ENCODE measurements at regions not wholly inside any gene's neighbourhood (a gene's known extent, or its start where the extent isn't known, plus 50 kb on each side); places are given as distances from the start of the nearest gene placed in this dataset.

DNA sequence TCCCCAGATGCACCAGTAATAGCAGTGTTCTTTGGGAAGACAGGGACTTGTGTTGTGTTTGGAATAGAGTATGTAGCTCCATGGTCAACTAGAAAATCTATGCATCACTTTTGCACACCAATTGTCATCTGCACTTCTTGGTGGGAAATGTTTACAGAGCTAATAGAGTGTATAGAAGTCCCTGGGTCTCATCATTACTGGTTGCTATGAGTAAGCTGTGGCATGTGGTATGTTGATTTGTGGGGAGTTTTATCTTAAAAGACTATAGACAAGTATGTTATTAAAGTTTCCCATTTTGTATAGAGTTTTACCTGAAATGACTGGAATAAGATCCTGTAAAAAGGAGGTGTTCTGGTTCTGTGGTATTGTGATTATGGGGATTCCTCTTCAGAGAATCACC lies 55.4 kb upstream of the PRSS1 start:
- Histone ChIP-seq H3K9me3 (ENCODE audit: low read depth, low read length, poor library complexity, severe bottlenecking) (no peaks in the 10 kb centered on the region), H3K27me3 (replicated peaks; ENCODE audit: insufficient read depth, low read depth, low read length, poor library complexity) (peaks cover 4% of the 10 kb centered on the region), H3K36me3 (ENCODE audit: insufficient read depth, low read length, poor library complexity, severe bottlenecking) (no peaks in the 10 kb centered on the region), H3K27ac (ENCODE audit: low read depth, low read length, poor library complexity, severe bottlenecking) (no peak overlapping the region), H3K4me1 (ENCODE audit: insufficient read depth, low read length, poor library complexity, severe bottlenecking) (no peaks in the 10 kb centered on the region), H3K4me3 (ENCODE audit: low read depth, low read length, poor library complexity, severe bottlenecking) (no peak overlapping the region)
- DNase-seq (ENCODE audit: low spot score), result no peak
- no TSS peak for BruUV-seq (replicated peaks)
- ChIA-PET POLR2A (ENCODE audit: low non-redundant PET) (no interaction called here), CTCF (no interaction called here)
- intact Hi-C loops (cut with micrococcal nuclease; ENCODE audit: unreplicated experiment), result no loop called here
- TF ChIP-seq EZH2 (IDR thresholded peaks at IDR 0.05; ENCODE audit: borderline replicate concordance, low read depth, low read length, poor library complexity, severe bottlenecking), result no peak
- TF ChIP-seq, protein P1, sequence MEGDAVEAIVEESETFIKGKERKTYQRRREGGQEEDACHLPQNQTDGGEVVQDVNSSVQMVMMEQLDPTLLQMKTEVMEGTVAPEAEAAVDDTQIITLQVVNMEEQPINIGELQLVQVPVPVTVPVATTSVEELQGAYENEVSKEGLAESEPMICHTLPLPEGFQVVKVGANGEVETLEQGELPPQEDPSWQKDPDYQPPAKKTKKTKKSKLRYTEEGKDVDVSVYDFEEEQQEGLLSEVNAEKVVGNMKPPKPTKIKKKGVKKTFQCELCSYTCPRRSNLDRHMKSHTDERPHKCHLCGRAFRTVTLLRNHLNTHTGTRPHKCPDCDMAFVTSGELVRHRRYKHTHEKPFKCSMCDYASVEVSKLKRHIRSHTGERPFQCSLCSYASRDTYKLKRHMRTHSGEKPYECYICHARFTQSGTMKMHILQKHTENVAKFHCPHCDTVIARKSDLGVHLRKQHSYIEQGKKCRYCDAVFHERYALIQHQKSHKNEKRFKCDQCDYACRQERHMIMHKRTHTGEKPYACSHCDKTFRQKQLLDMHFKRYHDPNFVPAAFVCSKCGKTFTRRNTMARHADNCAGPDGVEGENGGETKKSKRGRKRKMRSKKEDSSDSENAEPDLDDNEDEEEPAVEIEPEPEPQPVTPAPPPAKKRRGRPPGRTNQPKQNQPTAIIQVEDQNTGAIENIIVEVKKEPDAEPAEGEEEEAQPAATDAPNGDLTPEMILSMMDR (conservative IDR thresholded peaks at IDR 0.05; ENCODE audit: low read depth, low read length), result no peak

DNA sequence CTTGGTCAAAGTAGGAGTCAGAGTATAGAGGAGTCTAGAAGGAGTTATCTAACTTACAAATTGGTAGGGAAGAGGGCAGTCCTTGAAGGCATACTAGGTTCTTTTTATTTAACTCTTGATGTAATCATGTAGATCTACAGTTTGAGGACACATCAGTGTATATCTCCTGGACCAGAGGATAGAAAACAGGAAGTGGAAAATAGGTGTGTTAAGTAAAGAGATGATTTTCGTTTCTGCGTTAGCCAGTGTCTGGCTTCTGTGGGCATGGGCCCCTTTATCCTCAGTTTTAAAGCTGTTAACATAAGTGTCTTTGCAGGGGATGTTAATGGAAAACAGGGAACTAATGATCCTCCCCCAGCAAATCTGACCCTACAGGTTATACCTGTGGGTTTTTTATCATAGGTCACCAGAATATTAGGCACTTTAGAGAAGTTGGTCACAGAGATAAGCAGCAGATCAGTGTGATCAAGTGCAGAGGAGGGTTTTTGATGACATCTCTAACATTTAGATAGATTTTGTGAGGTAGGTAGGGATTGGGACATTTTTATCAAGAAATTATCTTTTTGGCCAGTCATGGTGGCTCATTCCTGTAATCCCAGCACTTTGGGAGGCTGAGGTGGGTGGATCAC lies 58.6 kb upstream of the PRSS1 start:
- peaks cover 4% of the 10 kb centered on the region for H3K27me3 ChIP-seq (replicated peaks; ENCODE audit: insufficient read depth, low read depth, low read length, poor library complexity)
- no peaks in the 10 kb centered on the region for H3K36me3 ChIP-seq (ENCODE audit: insufficient read depth, low read length, poor library complexity, severe bottlenecking)
- ChIA-PET CTCF (no interaction called here), POLR2A (ENCODE audit: low non-redundant PET) (no interaction called here)
- TF ChIP-seq, protein P1 (conservative IDR thresholded peaks at IDR 0.05; ENCODE audit: low read depth, low read length), result no peak
- TF ChIP-seq EZH2 (IDR thresholded peaks at IDR 0.05; ENCODE audit: borderline replicate concordance, low read depth, low read length, poor library complexity, severe bottlenecking), result no peak
- H3K4me3 ChIP-seq (ENCODE audit: low read depth, low read length, poor library complexity, severe bottlenecking), result no peak overlapping the region
- no TSS peak for BruUV-seq (replicated peaks)
- no peak overlapping the region for H3K27ac ChIP-seq (ENCODE audit: low read depth, low read length, poor library complexity, severe bottlenecking)
- DNase-seq (ENCODE audit: low spot score), result no peak
- H3K9me3 ChIP-seq (ENCODE audit: low read depth, low read length, poor library complexity, severe bottlenecking), result no peaks in the 10 kb centered on the region
- intact Hi-C loops (cut with micrococcal nuclease; ENCODE audit: unreplicated experiment), result no loop called here
- H3K4me1 ChIP-seq (ENCODE audit: insufficient read depth, low read length, poor library complexity, severe bottlenecking), result no peaks in the 10 kb centered on the region

DNA sequence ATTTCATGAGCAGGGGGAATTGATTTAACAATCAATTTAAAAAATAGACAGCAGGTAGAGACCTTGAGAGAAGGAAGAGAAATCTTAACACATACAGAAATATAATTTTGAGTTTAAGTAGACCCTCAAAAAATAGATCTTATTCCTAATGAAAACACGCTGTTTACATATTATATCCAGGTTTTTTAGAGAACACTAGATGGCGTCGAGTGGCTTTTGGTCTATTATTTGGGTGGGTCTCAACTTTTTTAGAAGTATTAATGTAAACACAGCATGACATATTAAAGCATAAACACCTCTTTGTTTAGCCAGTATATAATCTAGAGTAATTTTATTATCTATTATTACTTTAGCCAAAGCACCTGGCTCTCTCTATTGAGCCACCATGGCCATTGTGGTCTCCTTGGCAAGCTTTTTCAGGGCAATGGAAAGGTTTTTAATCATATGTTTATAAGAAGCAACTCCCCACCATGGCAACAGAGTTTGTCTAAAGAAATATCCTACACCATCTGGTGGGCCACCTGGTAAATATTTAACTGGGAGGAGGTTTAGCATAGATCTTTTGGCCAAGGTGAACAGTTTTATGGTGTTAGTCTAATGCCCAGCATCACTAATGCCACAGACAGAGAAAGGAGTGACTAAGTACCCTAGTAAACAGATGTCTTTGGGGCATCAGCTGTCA lies 59.7 kb upstream of the PRSS1 start:
- POLR2A ChIA-PET (ENCODE audit: low non-redundant PET), result no interaction called here
- Histone ChIP-seq H3K9me3 (ENCODE audit: low read depth, low read length, poor library complexity, severe bottlenecking) (no peaks in the 10 kb centered on the region), H3K36me3 (ENCODE audit: insufficient read depth, low read length, poor library complexity, severe bottlenecking) (no peaks in the 10 kb centered on the region), H3K4me1 (ENCODE audit: insufficient read depth, low read length, poor library complexity, severe bottlenecking) (no peaks in the 10 kb centered on the region), H3K27me3 (replicated peaks; ENCODE audit: insufficient read depth, low read depth, low read length, poor library complexity) (peaks cover 4% of the 10 kb centered on the region), H3K4me3 (ENCODE audit: low read depth, low read length, poor library complexity, severe bottlenecking) (no peak overlapping the region), H3K27ac (ENCODE audit: low read depth, low read length, poor library complexity, severe bottlenecking) (no peak overlapping the region)
- no peak for TF ChIP-seq EZH2 (IDR thresholded peaks at IDR 0.05; ENCODE audit: borderline replicate concordance, low read depth, low read length, poor library complexity, severe bottlenecking)
- TF ChIP-seq, protein P1 (conservative IDR thresholded peaks at IDR 0.05; ENCODE audit: low read depth, low read length), result peak; percentile 37; the same call in 1 of the 2 replicates
- DNase-seq (ENCODE audit: low spot score), result no peak
- no TSS peak for BruUV-seq (replicated peaks)
- CTCF ChIA-PET, result no interaction called here
- intact Hi-C loops (cut with micrococcal nuclease; ENCODE audit: unreplicated experiment), result no loop called here
